IPS-18c (cell line): ENCODE measurements at regions not wholly inside any gene's neighbourhood (a gene's known extent, or its start where the extent isn't known, plus 50 kb on each side); places are given as distances from the start of the nearest gene placed in this dataset.
"Not testable (repeated sequence)": the region's sequence is repeated elsewhere in the genome, so short reads cannot be mapped to it uniquely, and the experiment has no call there.

Experiments
- H3K4me3 ChIP-seq: 2 replicates; pipeline ENCODE4 v1.7.0; 2013; ENCODE audit warnings: low read depth, mild to moderate bottlenecking, low read length, moderate library complexity; ENCODE audit not compliant: insufficient read depth
- H3K9me3 ChIP-seq: one replicate; pipeline ENCODE4 v1.6.1; 2013; ENCODE audit warnings: mild to moderate bottlenecking, low read length, moderate library complexity; ENCODE audit not compliant: control insufficient read depth, insufficient read depth

GRCh38 chr2:117339980-117340379 lies 474.5 kb upstream of the DDX18 start:
- Histone ChIP-seq H3K9me3 (no peaks in the 10 kb centered on the region), H3K4me3 (no peak overlapping the region)

GRCh38 chr2:117341690-117342089 lies 472.8 kb upstream of the DDX18 start:
- H3K4me3 ChIP-seq, result no peak overlapping the region
- H3K9me3 ChIP-seq, result no peaks in the 10 kb centered on the region

- Histone ChIP-seq H3K4me3 (no peak overlapping the region), H3K9me3 (no peaks in the 10 kb centered on the region)
These were observed 472.1 kb upstream of the DDX18 start for GRCh38 chr2:117342415-117342814.

DNA sequence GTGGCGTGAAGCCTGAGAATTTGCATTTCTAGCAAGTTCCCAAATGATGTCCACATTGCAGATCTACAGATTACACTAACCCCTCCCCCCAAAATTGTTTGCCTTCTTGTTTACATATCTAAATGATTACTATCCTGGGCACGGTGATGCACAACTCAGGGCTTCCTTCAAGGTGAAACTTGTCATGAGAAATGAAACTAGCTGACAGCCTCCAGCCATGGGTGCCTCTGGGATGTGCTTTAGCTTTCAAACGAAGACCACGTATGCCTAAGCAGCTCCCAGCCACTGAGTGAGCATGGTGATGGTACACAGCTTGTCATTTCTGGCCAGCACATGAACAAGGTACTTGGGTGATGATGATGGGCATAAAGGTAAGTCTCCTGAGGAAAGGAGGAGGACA lies 464.8 kb upstream of the DDX18 start:
- H3K4me3 ChIP-seq, result no peak overlapping the region

GRCh38 chr2:117351396-117351795 lies 463.1 kb upstream of the DDX18 start:
- Histone ChIP-seq H3K9me3 (no peaks in the 10 kb centered on the region), H3K4me3 (no peak overlapping the region)

More for the DNA sequence above, 464.8 kb upstream of the DDX18 start:
- H3K9me3 ChIP-seq, result no peaks in the 10 kb centered on the region

- Histone ChIP-seq H3K4me3 (no peak overlapping the region), H3K9me3 (no peaks in the 10 kb centered on the region)
These were observed 455.1 kb upstream of the DDX18 start for GRCh38 chr2:117359266-117359914.

DNA sequence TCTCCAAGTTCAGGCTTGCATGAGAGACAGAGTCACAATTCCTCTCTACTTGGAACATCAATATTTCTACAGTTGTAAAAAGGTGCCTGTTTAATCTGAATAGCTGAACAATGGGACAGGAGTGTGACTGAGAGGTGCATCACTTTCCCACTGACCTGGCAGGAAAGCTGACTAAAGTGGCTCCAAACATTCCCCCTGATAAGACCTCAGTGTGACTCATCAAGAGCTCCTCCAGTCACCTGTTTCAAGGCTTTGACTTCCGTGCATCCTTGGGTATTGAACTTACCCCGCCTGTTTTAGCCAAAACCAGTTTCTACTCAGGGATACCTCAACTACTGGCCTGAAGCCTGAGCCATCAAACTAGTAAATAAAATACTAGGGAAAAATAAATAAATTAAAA lies 453.9 kb upstream of the DDX18 start:
- no peak overlapping the region for H3K4me3 ChIP-seq
- no peaks in the 10 kb centered on the region for H3K9me3 ChIP-seq

DNA sequence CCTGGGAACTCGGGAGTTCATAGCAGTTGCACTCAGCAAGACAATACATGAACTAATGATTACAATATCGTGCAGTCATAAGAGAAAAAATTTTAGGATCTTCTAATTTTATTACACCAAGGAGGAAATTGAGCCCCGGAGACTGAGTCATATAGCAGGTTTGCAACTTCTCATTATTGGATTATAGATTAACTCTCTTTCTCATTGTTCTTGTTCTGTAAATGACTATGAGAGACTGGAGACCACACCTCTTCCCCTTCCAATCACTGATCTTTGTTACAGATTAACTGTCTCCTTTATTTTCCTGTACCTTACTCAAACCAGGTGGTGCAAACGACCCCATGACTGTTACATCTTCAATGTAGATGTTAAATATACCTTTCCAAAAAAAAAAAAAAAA lies 435.8 kb upstream of the DDX18 start:
- no peak overlapping the region for H3K4me3 ChIP-seq
- H3K9me3 ChIP-seq, result no peaks in the 10 kb centered on the region

GRCh38 chr2:117379928-117380327 lies 434.6 kb upstream of the DDX18 start:
- Histone ChIP-seq H3K4me3 (no peak overlapping the region), H3K9me3 (no peaks in the 10 kb centered on the region)

- not testable (repeated sequence) for H3K9me3 ChIP-seq, H3K4me3 ChIP-seq
These were observed 430.5 kb upstream of the DDX18 start for GRCh38 chr2:117383997-117384396.

GRCh38 chr2:117396161-117396560 lies 418.3 kb upstream of the DDX18 start:
- no peaks in the 10 kb centered on the region for H3K9me3 ChIP-seq
- H3K4me3 ChIP-seq, result no peak overlapping the region

DNA sequence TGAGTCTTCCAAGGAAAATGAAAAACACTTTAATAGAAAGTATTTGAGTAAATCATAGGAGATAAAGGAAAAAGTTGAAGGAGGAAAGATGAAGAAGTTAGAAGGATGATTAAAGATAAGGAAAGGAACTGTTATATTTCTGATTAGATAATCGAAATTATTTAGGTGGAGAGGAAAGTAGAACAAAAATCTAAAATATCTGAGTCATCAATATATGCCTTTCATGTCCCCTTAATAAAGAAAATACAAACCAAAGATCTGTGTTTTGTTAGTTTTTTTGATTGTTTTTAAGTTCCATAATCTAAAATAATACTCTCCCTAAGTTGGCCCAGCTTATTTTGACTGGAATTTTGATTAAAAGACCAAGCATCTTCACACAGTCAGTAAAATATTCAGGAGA lies 412.9 kb upstream of the DDX18 start:
- no peak overlapping the region for H3K4me3 ChIP-seq
- no peaks in the 10 kb centered on the region for H3K9me3 ChIP-seq

- H3K4me3 ChIP-seq, result no peak overlapping the region
- H3K9me3 ChIP-seq, result no peaks in the 10 kb centered on the region
These were observed 408.0 kb upstream of the DDX18 start for GRCh38 chr2:117406443-117406842.

- no peak overlapping the region for H3K4me3 ChIP-seq
These were observed 406.7 kb upstream of the DDX18 start for GRCh38 chr2:117407746-117408145.

DNA sequence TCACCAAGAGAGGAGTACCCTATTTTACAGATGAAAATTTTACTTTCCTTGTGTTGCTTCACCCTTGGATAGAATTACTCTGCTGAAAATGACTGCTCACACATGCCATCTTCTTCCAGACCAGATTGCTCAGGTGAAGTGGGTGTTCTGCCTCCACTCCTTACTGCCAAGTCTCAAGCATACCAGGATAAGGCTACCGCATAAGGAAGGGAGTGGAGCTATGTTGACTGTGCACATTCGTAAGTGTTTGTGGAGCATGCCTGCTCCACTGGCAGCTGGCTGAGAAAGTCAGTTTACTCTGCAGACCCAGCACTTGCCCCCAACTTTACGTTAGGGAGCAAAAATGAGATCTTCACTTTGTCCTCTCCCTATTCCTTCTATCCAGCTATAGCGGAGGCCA lies 405.0 kb upstream of the DDX18 start:
- H3K9me3 ChIP-seq, result no peaks in the 10 kb centered on the region

More at GRCh38 chr2:117407746-117408145, 406.7 kb upstream of the DDX18 start:
- no peaks in the 10 kb centered on the region for H3K9me3 ChIP-seq

GRCh38 chr2:117411983-117412382 lies 402.5 kb upstream of the DDX18 start:
- no peak overlapping the region for H3K4me3 ChIP-seq
- no peaks in the 10 kb centered on the region for H3K9me3 ChIP-seq

More for the DNA sequence above, 405.0 kb upstream of the DDX18 start:
- no peak overlapping the region for H3K4me3 ChIP-seq

- Histone ChIP-seq H3K4me3 (no peak overlapping the region), H3K9me3 (no peaks in the 10 kb centered on the region)
These were observed 381.7 kb upstream of the DDX18 start for GRCh38 chr2:117432746-117433145.

DNA sequence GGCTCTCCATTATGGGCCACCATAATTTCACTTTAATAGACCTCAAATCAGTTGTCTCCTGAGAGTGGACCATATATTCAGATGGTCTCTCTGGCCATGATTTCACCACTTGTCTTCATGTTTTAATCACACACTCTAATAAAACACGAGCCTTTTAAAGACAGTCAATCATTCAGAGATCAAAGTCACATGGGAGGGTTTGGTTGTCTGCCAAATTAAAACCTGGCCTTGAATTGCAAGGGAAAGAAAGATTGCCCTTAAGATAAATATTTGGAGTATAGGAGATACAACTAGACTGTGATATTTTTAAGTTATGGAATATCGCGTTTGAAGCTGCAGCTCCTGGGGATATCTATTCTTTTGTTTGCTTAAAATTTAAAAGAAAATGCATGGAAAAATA lies 377.8 kb upstream of the DDX18 start:
- no peaks in the 10 kb centered on the region for H3K9me3 ChIP-seq
- no peak overlapping the region for H3K4me3 ChIP-seq
